ENCODE measurements at regions not wholly inside any gene's neighbourhood (a gene's known extent, or its start where the extent isn't known, plus 50 kb on each side); places are given as distances from the start of the nearest gene placed in this dataset.

DNA sequence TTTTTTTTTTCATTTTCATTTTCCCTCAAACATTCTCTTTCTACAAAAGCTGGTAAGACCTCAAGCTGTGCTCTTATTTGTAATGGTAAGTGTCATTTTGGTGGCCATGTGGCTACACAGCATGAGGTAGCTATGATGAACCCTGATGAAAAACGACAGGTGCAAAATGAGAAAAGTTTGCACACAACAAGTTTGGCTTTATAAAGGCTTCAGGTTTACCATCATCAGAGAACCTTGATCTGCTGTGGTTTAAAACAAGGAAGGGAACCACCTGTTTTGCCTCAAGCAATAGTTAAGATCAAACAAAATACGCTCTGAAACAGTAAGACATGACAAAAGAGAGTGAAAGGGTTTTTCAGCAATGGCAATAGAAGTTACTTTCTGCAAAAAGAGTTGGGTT is 1124.6 kb upstream of the ACO1 start:
- TF ChIP-seq, protein P1, sequence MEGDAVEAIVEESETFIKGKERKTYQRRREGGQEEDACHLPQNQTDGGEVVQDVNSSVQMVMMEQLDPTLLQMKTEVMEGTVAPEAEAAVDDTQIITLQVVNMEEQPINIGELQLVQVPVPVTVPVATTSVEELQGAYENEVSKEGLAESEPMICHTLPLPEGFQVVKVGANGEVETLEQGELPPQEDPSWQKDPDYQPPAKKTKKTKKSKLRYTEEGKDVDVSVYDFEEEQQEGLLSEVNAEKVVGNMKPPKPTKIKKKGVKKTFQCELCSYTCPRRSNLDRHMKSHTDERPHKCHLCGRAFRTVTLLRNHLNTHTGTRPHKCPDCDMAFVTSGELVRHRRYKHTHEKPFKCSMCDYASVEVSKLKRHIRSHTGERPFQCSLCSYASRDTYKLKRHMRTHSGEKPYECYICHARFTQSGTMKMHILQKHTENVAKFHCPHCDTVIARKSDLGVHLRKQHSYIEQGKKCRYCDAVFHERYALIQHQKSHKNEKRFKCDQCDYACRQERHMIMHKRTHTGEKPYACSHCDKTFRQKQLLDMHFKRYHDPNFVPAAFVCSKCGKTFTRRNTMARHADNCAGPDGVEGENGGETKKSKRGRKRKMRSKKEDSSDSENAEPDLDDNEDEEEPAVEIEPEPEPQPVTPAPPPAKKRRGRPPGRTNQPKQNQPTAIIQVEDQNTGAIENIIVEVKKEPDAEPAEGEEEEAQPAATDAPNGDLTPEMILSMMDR (conservative IDR thresholded peaks at IDR 0.05 in 1 of 2, IDR thresholded peaks at IDR 0.05 in 1 of 2; ENCODE audit: extremely low read depth in 1 of 2, insufficient read depth in 1 of 2, low read depth in 1 of 2, low read length in 2 of 2), result no peak
- no peak for TF ChIP-seq EZH2 (IDR thresholded peaks at IDR 0.05; ENCODE audit: borderline replicate concordance, low read length)

Measured in mammary epithelial cell (primary cell).